Renal cortex interstitium (tissue), 11 donors: ENCODE measurements at regions not wholly inside any gene's neighbourhood (a gene's known extent, or its start where the extent isn't known, plus 50 kb on each side); places are given as distances from the start of the nearest gene placed in this dataset.
"Not testable (repeated sequence)": the region's sequence is repeated elsewhere in the genome, so short reads cannot be mapped to it uniquely, and the experiment has no call there.

Experiments used
- DNase-seq, 11 donors: peaks; one replicate each; pipeline ENCODE4 v3.0.0-alpha.2; 2013; ENCODE audit warnings: low read depth in 9 of 11, low spot score in 4 of 11; ENCODE audit errors: extremely low read depth in 1 of 11

DNA sequence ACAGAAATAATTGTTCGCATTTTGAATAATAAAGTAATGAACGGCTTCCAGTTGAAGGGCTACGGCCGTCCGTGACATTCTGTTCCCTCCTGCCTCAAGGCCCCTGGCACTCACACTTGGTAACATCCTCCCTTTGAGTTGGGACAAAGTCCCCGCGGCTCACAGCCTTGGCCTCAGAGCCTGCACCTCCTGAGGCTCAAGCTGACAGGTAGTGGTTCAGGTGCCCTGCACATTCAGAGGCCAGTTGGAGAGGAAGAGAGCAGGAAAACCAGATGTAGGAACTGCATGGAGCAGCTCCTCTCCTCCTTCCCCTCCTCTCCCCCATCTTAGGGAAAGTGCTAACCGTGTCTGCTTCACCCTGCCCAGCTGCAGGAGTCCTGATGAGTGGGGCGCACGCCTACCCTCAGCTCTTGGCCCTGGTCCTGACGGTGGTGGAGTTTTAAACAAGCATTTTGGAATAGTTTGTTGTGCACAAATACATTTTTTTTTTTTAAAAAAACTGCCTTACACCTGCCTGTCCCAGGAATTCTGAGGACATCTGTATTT is 393.1 kb downstream of the SMOC2 start:
- DNase-seq: no peak

DNA sequence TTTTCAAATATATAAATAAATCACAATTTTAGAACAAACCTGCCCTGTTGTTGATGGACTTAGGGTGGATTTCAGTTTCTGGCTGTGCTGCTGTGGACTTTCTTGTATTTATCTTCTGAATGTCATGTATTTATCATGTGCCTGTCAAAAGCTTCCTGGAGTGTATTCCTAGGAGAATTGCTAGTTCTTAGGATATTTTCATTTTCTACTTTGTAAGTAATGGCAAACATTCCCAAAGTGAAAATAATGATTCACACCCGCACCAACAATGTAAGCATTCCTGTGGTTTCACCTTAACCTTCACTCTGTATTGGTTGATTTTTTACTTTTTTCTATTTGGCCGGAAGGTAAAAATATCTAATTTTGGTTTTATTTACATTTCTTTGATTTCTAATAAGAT is 387.8 kb downstream of the SMOC2 start:
- DNase-seq: no peak

GRCh38 chr6:168828035-168828434 is 387.1 kb downstream of the SMOC2 start:
- DNase-seq: no peak

- no peak for DNase-seq
Measured at GRCh38 chr6:168827586-168827871, 386.5 kb downstream of the SMOC2 start.

GRCh38 chr6:168826726-168827585 is 386.0 kb downstream of the SMOC2 start:
- peak in 5 of 11 donors; percentile 29 to 58 (median 46) for DNase-seq

DNA sequence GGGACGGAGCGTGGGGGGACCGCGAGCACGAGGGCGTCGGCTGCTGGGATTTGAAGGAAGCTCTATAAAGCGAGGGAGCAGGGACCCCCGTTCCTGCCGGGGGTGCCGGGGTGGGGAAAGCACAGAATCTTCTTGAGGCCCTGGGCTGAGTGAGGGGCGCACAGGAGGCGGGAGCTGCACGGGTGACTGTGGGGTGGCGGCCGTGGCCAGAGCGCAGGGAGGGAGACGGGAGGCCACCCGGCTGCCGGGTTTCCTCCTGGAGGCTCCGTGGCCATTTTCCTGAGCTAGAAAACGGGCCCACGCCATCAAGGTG is 385.1 kb downstream of the SMOC2 start:
- DNase-seq: no peak

GRCh38 chr6:168825226-168826077 is 384.5 kb downstream of the SMOC2 start:
- DNase-seq: no peak

- DNase-seq: peak in 4 of 11 donors; percentile 26 to 46 (median 42)
Measured at GRCh38 chr6:168823397-168824212, 382.6 kb downstream of the SMOC2 start.

DNA sequence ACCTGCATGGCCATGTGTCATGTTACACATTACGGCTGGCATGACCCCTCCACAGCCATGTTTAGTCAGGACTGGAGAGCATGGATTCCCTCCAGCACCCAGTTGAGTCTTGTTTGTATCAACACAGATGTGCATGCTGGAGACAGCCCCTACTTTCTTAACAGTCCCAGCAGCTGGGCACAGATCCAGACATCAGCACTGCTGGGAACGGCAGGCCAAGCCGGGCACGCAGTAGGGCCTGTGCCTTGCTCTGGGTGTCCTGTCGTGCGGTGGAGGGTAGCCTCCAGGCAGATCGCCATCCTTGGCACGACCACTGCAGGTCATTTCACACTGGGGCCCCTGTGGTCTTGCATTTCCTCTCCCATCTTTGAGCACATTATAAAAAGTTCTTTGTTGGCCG is 381.4 kb downstream of the SMOC2 start:
- no peak for DNase-seq

DNA sequence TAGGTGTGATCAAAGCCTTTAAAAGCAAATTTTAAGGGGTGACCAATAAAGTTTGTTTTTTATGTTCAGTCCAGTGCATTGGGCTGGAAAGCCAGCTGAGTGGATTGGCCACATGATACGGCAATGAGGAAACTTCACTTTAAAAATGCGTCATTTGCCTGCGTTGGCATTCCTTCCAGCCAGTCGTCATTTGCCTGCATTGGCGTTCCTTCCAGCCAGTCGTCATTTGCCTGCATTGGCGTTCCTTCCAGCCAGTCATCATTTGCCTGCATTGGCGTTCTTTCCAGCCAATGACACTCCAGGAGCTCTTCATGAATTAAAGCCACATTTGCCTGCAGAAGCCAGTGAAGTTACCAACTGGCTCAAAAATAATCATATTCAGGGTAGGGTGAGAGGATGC is 378.6 kb downstream of the SMOC2 start:
- DNase-seq: no peak

DNA sequence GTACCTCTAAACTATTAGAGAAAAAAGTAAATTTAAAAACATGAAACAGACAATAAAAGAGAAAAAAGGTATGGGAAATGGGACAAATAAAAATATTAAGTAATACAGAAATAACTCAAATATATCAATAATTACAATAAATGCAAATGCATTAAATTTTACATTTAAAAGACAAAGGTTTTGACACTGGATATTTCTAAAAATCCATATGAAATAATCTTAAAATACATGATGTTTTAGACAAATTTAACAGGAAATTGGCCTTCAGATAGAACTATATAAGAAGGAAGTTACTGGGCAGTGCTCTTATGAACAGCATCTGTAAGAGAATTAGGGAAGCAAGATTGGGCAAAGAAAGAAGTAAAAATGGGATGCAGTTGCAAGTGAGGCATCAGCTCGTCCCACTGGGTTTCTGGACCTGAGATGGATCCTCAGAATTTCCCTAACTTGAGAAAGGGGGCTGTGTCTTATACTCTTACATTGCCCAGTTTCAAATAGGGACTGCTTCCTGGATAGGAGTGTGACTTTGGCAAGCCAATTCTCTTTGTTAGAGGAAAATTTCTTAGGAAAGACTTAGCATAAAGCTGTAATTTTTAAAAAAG is 376.7 kb downstream of the SMOC2 start:
- no peak for DNase-seq

DNA sequence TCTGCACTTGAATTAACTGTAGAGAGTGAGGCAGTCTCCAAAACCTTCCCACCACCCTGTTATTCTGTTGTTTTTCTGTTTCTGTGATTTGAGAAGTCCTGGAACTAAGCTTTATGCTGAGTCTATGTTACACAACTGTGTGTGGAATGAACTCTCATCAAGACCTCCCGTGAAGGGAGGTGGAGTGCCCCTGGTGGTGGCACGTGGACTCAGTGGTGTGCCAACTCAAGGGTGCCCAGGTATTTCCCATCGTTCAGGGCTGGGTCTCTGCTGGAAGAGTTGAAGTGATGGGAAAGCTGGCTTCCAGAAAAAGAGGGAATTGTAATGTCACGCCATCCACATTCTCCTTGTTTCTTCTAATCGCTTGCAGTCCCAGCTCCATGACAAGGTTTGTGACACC is 374.2 kb downstream of the SMOC2 start:
- no peak for DNase-seq

- no peak for DNase-seq
Measured at GRCh38 chr6:168808232-168808631, 367.2 kb downstream of the SMOC2 start.

- DNase-seq: no peak
Measured at GRCh38 chr6:168804331-168804730, 363.3 kb downstream of the SMOC2 start.

- DNase-seq: no peak
Measured at GRCh38 chr6:168803874-168804273, 362.9 kb downstream of the SMOC2 start.

DNA sequence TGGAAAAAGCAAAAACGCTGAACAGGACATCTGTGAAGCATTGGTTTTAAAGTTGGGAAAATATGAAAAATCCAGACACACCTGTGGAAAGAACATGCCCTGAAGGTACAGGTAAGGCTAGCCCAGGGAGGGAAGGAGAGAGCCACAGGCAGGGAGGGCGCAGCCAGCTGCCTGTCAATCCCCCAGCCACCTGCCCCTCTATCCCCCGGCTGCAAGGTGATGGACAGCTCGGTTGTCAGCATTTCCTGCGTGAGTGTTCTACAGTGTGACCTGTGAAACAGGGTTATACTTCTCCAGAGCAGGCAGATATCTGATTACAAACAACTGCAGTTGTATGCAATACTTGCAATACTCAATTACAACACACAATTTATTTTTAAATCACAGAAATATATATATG is 358.1 kb downstream of the SMOC2 start:
- no peak for DNase-seq

DNA sequence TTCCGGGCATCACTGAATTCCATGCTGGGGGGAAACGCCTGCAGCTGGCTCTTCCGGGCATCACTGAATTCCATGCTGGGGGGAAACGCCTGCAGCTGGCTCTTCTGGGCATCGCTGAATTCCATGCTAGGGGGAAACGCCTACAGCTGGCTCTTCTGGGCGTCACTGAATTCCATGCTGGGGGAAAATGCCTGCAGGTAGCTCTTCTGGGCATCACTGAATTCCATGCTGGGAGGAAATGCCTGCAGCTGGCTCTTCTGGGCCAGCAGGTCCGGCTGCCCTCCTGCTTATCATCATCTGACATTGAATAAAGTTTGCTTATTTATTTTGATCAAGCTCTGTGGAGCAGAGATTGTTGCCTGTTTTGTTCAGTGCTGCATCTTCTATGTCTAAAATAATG is 355.1 kb downstream of the SMOC2 start:
- DNase-seq: no peak

- not testable (repeated sequence) for DNase-seq
Measured at GRCh38 chr6:168795611-168796010, 354.6 kb downstream of the SMOC2 start.

- DNase-seq: no peak
Measured at GRCh38 chr6:168794491-168794890, 353.5 kb downstream of the SMOC2 start.
